ENCODE measurements at regions not wholly inside any gene's neighbourhood (a gene's known extent, or its start where the extent isn't known, plus 50 kb on each side); places are given as distances from the start of the nearest gene placed in this dataset.
A peak's percentile ranks its signal among the peaks of the same experiment; 100 is the strongest.

DNA sequence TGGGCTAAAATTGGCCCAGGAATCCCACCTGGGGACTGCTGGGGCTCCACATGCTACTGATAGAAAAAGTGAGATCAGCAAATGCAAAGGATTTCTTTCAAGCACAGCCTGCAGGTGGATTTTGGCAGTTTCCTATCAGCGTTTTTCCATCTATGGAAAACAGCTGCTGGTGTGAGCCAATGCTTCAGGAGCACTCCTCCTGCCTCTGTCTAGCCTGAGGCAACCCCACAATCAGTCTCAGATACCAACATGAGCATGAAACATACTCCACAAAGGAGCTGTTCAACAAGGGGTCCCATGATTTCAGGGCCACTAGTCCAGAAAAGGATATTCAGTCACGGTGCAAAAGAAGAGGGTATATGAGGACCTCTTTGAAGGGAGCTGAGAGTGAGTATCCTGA lies 311.5 kb upstream of the THBS1 start:
- no peaks in the 10 kb centered on the region for H3K9me3 Mint-ChIP-seq (ENCODE audit: unreplicated experiment)
- no peaks in the 10 kb centered on the region for H3K27me3 Mint-ChIP-seq (ENCODE audit: insufficient read depth, unreplicated experiment)
- no peaks in the 10 kb centered on the region for H3K36me3 ChIP-seq (ENCODE audit: control insufficient read depth, insufficient read depth, low read length)
- DNase-seq, result peak; percentile 33 to 40
- H3K36me3 Mint-ChIP-seq (ENCODE audit: insufficient read depth, unreplicated experiment), result peaks cover 14% of the 10 kb centered on the region
- POLR2A ChIA-PET, result no interaction called here
- H3K27ac Mint-ChIP-seq (ENCODE audit: unreplicated experiment), result no peak overlapping the region
- H3K4me3 ChIP-seq (ENCODE audit: low read depth, low read length), result no peak overlapping the region
- BruUV-seq (replicated peaks), result no TSS peak
- CTCF ChIA-PET, result no interaction called here
- peaks cover 63% of the 10 kb centered on the region for H3K4me1 ChIP-seq
- H3K9me3 ChIP-seq, result no peaks in the 10 kb centered on the region
- no peaks in the 10 kb centered on the region for H3K27me3 ChIP-seq (replicated peaks; ENCODE audit: control insufficient read depth, insufficient read depth, low read length)
- peaks cover 36% of the 10 kb centered on the region for H3K4me1 Mint-ChIP-seq (ENCODE audit: low read depth, unreplicated experiment)
- H3K4me3 Mint-ChIP-seq (ENCODE audit: unreplicated experiment), result peak overlapping the region; percentile 27
- TF ChIP-seq, protein P1, sequence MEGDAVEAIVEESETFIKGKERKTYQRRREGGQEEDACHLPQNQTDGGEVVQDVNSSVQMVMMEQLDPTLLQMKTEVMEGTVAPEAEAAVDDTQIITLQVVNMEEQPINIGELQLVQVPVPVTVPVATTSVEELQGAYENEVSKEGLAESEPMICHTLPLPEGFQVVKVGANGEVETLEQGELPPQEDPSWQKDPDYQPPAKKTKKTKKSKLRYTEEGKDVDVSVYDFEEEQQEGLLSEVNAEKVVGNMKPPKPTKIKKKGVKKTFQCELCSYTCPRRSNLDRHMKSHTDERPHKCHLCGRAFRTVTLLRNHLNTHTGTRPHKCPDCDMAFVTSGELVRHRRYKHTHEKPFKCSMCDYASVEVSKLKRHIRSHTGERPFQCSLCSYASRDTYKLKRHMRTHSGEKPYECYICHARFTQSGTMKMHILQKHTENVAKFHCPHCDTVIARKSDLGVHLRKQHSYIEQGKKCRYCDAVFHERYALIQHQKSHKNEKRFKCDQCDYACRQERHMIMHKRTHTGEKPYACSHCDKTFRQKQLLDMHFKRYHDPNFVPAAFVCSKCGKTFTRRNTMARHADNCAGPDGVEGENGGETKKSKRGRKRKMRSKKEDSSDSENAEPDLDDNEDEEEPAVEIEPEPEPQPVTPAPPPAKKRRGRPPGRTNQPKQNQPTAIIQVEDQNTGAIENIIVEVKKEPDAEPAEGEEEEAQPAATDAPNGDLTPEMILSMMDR (IDR thresholded peaks at IDR 0.05; ENCODE audit: insufficient read depth in 1 of 2, low read depth in 1 of 2, low read length in 1 of 2, severe bottlenecking in 1 of 2, unreplicated experiment in 1 of 2), result no peak
- intact Hi-C loops (cut with micrococcal nuclease; ENCODE audit: unreplicated experiment), result no loop called here

GRCh38 chr15:39269821-39270220 lies 311.1 kb upstream of the THBS1 start:
- ChIA-PET CTCF (no interaction called here), POLR2A (no interaction called here)
- H3K36me3 Mint-ChIP-seq (ENCODE audit: insufficient read depth, unreplicated experiment), result peaks cover 18% of the 10 kb centered on the region
- H3K9me3 Mint-ChIP-seq (ENCODE audit: unreplicated experiment), result no peaks in the 10 kb centered on the region
- Histone ChIP-seq H3K4me3 (ENCODE audit: low read depth, low read length) (no peak overlapping the region), H3K27me3 (replicated peaks; ENCODE audit: control insufficient read depth, insufficient read depth, low read length) (no peaks in the 10 kb centered on the region), H3K9me3 (no peaks in the 10 kb centered on the region), H3K36me3 (ENCODE audit: control insufficient read depth, insufficient read depth, low read length) (no peaks in the 10 kb centered on the region), H3K4me1 (peaks cover 68% of the 10 kb centered on the region)
- TF ChIP-seq, protein P1 (IDR thresholded peaks at IDR 0.05; ENCODE audit: insufficient read depth in 1 of 2, low read depth in 1 of 2, low read length in 1 of 2, severe bottlenecking in 1 of 2, unreplicated experiment in 1 of 2), result no peak
- H3K27me3 Mint-ChIP-seq (ENCODE audit: insufficient read depth, unreplicated experiment), result no peaks in the 10 kb centered on the region
- peak overlapping the region; percentile 74 for H3K27ac Mint-ChIP-seq (ENCODE audit: unreplicated experiment)
- intact Hi-C loops (cut with micrococcal nuclease; ENCODE audit: unreplicated experiment), result loop anchor here (5.0 kb wide), 6 partner anchors 78 to 452 kb away; no protein-coding TSS in a partner anchor
- peaks cover 40% of the 10 kb centered on the region for H3K4me1 Mint-ChIP-seq (ENCODE audit: low read depth, unreplicated experiment)
- BruUV-seq (replicated peaks), result TSS peak; percentile 54
- peak overlapping the region; percentile 27 for H3K4me3 Mint-ChIP-seq (ENCODE audit: unreplicated experiment)
- peak in 1 of 2 experiments; percentile 16 for DNase-seq

GRCh38 chr15:39270221-39270855 lies 310.5 kb upstream of the THBS1 start:
- Mint-ChIP-seq H3K4me1 (ENCODE audit: low read depth, unreplicated experiment) (peaks cover 42% of the 10 kb centered on the region), H3K36me3 (ENCODE audit: insufficient read depth, unreplicated experiment) (peaks cover 18% of the 10 kb centered on the region), H3K9me3 (ENCODE audit: unreplicated experiment) (no peaks in the 10 kb centered on the region), H3K27me3 (ENCODE audit: insufficient read depth, unreplicated experiment) (no peaks in the 10 kb centered on the region), H3K27ac (ENCODE audit: unreplicated experiment) (peak overlapping the region; percentile 74), H3K4me3 (ENCODE audit: unreplicated experiment) (peak overlapping the region; percentile 27)
- Histone ChIP-seq H3K9me3 (no peaks in the 10 kb centered on the region), H3K36me3 (ENCODE audit: control insufficient read depth, insufficient read depth, low read length) (no peaks in the 10 kb centered on the region), H3K27me3 (replicated peaks; ENCODE audit: control insufficient read depth, insufficient read depth, low read length) (no peaks in the 10 kb centered on the region), H3K4me3 (ENCODE audit: low read depth, low read length) (no peak overlapping the region), H3K4me1 (peaks cover 73% of the 10 kb centered on the region)
- TF ChIP-seq, protein P1 (IDR thresholded peaks at IDR 0.05; ENCODE audit: insufficient read depth in 1 of 2, low read depth in 1 of 2, low read length in 1 of 2, severe bottlenecking in 1 of 2, unreplicated experiment in 1 of 2), result no peak
- ChIA-PET CTCF (no interaction called here), POLR2A (no interaction called here)
- intact Hi-C loops (cut with micrococcal nuclease; ENCODE audit: unreplicated experiment), result loop anchor here (5.0 kb wide), 6 partner anchors 78 to 452 kb away; no protein-coding TSS in a partner anchor
- BruUV-seq (replicated peaks), result no TSS peak
- DNase-seq, result no peak

All from Caco-2 (cell line).